ENCODE measurements at regions not wholly inside any gene's neighbourhood (a gene's known extent, or its start where the extent isn't known, plus 50 kb on each side); places are given as distances from the start of the nearest gene placed in this dataset.
"Not testable (repeated sequence)": the region's sequence is repeated elsewhere in the genome, so short reads cannot be mapped to it uniquely, and the experiment has no call there.

DNA sequence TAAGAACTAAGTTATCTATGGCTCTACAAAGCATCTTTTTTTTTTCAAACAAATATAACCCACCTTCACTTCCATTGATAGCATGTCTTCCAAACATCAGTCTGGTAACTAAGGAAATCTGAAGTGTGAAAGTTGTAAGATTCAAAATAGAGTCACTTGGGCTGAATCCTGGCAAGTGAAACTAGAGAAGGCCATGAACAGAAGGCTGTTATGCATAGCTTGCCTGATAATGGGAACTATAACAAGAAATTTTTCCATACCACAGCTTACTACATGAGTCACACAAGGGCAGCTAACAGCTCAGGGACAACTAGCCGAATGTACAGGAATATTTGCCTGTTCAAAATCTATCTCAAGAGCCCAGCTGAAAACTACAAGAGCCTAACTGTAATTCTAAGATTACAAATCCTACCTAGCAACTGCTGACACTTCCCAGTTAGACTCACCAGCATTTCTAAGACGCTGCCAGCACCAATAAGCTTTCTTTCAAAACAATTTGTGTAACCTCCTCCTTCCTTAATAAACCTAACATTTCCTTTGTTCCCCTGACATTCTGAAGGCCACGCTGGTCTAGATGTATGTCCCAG lies 1066.5 kb downstream of the PLOD2 start:
- no peak for DNase-seq

DNA sequence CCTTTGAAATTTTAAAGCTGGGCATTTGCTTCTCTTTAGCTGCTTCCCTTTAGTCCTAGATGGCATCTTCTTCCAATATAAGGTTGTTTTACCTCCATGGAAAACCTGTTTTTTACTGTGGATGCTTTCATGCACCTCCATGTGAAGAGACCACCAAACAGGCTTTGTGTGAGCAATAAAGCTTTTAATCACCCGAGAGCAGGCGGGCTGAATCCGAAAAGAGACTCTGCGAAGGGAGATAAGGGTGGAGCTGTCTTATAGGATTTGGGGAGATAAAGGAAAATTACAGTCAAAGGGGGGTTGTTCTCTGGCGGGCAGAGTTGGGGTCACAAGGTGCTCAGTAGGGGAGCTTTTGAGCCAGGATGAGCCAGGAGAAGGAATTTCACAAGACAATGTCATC lies 1049.8 kb downstream of the PLOD2 start:
- DNase-seq: not testable (repeated sequence)

DNA sequence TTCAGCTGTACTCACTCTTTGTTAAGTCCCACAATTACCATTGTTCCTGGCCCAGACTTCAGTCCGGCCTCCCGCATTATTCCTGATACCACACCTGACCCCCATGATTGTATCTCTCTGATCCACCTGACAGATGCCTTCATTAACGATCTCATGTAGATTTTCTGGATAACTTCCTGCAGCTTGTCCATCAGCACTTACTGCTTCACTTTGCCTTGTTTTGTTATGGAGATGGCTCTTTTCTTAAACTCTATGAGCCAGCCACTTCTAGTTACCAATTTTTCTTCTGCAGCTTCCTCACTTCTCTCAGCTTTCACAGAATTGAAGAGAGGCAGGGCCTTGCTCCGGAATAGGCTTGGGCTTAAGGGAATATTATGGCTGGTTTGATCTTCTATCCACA lies 1044.2 kb downstream of the PLOD2 start:
- no peak for DNase-seq

DNA sequence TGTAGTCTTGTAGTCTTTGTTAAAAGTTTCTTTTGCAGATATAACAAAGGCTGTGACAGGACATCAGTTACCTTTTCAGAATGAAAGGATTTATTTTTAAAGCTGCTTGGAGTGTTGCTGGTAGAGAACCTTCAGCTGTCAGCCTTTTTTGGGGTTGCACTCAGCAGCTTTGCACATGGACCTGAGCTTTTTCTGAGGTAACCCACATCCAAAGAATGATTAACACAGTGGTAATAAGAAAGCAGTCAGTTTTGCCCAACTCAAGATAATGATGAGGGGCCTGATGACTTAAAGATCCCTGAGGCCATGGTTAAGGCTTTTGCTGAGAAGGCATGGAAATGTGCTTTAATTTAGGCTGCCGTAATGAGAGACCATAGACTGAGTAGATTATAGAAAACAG lies 1042.7 kb downstream of the PLOD2 start:
- DNase-seq: no peak

DNA sequence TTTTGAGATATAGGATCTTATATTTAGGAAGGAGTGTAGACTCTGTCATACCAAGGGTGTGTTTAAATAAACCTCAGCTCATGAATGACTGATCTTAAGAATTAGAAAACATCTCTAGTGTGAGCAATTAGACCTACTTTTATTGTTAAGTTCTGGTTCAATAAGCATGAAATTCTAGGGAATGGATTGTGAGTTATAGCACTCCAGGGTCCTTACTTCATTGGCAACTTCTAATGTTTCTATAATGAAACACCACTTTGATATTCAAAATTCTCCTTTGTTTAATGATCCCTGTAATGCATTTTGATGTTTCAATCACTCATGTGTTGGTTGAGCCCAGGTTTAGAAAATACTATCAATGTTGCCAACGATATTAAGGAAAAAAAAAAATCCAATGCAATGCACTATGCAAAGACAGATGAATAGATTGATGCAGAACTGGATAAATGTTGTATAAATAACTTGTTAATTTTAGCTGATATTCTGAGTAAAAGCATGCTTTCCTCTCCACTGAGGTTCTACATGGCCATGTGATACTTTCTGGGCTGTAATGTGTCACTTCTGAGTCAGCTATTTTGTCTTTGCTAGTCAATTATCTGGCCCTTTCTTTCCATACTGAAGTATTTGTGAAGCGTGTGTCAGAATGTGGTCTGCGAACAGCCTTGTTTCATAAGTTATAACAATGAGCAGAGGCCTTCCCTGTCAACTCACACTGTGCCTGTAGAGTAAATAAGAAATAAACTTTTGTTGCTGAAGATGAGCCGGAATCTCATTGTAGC lies 1035.9 kb downstream of the PLOD2 start:
- DNase-seq: no peak

DNA sequence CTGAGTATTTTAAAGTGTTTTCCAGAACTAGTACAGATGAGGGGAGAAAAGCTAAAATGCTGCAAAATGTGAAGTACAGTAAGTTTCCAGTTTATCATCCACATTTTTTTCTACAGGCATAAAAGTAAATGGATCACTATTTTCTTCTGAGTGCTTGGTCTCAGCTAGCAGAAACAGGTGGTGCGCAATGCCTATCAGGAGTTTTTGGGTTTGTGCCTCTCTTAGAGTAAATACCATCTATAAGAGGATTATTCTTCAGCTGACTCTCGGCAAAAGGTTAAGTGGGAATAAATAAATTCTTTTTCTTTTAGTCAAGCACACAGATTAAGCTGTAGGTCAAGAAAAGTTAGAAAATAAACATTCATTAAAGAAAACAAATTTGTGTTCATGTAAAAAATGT lies 1027.7 kb downstream of the PLOD2 start:
- no peak for DNase-seq

DNA sequence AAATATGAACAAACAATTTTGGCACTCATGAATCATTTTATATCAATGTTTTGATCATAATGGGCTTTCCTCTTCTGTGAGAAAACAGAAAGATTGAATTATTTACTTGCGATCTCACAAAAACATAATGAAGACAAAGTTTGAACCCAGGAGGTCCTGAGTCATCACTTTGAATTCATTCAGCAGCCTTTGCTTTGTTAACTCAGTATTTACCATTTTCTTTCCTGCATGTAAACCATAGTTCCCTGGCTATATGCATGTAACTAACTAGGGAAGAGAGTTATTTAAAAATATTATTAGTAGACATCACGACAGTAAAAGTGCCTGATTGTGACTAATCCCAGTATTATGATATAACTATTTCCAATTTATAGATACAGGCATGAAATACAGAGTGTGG lies 1026.2 kb downstream of the PLOD2 start:
- DNase-seq: no peak

DNA sequence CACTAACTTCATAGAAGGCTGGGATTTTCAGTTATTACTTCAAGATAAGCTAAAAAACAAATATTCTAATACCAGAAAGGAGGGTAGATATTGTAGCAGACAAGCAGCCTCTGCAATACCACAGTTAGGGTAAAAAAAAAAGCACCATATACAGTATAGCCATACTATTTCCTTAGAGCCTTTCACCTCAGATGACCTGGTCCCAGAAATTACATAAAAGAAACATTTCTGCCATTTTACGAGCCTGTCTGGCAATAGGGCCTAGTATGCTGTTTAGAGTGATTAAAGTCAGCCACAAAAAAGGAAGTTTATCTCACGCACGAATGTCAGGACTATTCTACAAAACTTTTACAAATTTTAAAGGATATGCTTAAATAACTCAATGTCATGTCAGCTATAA lies 1016.6 kb downstream of the PLOD2 start:
- no peak for DNase-seq

DNA sequence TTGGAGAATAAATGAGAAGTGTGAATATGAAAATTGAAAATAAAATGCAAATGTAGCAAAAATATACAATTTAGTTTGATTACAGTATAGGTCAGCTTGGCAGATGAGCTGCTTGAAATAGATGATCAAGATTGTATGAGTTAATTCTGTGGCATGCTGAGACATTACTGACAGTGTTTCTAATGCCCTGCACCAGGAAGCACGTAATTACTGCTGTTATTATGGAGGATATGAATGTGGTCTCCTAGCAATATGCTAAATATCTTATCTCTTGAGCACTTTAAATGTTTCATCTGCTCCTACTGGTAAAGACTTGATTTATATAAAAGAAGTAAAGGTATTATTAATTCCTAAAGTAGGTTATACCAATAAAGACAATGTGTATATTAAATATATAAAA lies 1015.5 kb downstream of the PLOD2 start:
- no peak for DNase-seq

DNA sequence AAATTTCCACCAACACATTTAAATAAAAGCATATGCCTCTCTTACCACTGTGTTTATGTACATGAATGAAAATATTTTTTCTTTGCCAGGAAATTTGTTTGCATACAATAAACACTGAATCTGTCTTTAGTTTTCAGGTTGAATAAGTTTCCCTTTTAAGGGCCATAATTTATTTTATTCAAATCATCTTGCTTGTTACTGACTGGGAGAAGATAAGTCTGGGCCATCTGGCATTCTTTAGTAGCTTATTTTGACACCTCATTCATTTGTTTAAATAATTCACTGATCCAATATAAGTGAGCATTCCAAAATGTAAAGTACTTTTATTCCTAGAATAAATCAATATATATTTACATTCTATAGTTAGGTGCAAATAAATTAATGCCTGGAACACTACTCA lies 1001.3 kb downstream of the PLOD2 start:
- DNase-seq: peak; percentile 66

DNA sequence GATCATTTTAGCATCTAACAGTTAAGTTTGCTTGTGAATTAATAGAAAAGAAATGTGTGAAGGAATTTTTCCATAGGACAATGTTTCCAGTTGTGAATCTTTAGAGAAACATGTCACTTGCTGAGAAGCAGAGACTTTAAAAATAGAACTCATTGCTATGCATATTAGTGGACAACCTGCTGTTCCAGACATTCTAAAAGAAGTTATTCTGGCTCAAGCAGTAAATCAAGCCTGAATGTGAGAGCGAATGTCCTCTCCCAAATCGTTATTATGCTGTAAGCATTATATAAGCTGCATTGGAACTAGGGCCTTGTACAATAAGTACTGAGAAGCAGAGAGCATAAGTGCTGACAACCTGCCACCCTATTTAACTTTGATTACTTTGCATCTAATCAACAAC lies 990.9 kb downstream of the PLOD2 start:
- no peak for DNase-seq

DNA sequence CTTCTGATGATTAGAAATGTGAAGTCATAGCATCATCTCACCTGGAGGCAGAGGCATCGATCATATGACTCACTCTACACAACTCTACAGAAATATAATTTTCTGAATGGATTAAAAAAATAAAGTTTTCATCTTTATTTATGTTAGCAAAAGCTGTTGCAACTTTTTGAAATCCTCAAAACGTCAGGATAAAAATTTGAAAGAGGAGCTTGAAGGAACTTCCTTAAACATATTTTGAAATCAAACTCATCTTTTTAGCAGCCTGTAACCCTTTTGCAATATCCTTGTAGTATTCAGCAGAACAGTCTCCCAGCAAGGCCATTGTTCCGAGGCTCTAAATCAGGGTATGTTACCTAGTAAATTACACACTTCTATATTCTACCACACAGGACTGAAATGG lies 985.4 kb downstream of the PLOD2 start:
- no peak for DNase-seq

DNA sequence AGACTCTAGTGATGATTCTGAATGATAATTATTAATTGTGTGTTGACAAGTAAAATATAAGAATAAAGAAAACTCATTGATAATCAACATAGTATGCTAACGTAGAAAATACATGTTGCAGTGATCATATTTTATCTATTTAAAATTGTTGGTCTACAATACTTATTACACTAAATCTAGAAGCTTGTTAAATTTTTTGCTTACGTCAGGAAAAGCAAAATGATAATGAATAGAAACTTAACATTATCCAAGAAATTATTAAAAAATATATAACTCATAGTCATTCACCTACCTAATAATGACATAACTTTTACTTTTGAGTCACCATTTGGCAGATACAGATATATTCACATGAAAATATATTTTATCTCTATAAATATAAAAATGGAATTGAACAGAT lies 984.1 kb downstream of the PLOD2 start:
- no peak for DNase-seq

DNA sequence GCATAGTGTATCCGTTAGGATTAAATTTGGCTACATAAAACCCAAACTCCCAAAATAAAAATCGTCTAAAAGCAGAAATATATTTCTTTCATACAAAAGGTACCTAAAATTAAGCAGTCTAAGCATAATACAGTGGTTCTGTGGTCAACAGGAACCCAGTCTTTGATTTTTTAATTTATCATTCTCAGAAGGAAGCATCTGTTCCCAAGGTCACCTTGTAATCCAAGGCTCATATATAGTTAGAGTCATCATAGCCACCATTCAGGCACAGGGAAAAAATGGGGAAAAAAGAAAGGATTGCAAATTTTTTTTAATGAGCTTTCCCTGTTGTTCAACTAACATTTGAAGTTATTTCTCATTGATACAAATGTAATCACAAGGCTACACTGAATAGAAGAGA lies 983.2 kb downstream of the PLOD2 start:
- DNase-seq: no peak

DNA sequence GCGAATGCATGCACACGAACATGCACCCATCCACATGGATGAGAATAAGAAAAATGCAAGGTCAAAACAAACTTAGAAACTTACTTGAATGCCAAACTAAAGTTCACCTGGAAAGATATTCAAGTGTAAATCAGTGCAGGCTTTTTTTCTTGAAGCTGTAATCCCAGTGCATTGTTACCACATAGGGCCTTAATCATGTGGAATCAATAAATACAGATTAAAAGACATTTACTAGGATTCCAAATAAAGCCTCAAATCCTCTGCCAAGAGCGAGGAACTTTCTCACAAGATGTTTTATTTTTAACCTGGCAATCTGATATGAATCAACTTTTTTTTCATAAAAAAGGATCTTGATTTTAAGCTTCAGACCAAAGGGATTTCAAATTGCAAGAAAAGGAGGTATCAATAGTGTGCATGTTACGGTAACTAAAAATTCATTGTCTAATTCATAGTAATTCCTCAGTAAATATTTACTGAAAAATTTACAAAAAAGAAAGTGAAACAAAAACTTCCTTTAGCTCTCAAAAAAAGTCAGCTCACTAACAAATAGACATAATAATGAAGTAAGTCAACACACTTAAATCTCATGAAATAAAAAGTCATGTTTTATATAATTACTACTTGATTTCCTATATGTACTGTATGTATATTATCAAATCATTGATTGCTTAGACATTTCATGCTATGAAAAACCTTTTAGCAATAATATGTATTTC lies 978.6 kb downstream of the PLOD2 start:
- DNase-seq: no peak

DNA sequence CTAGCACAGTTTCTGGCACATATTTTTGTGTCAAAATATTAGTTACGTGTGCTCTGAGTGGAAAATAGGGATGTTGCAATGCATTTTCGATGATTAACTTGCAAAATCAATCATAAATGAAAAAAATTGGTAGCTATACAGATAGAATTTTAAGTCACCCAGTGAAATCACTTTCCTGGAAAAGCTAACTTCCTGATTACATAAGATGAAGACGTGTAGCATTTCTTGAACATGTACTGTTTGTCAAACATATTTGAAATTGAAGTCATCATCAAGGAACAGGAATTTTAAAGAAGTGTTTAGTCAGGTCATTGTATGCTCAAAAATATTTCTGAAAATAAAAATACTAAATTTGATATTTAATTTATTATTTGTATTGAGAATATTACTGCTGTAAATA lies 977.7 kb downstream of the PLOD2 start:
- no peak for DNase-seq

DNA sequence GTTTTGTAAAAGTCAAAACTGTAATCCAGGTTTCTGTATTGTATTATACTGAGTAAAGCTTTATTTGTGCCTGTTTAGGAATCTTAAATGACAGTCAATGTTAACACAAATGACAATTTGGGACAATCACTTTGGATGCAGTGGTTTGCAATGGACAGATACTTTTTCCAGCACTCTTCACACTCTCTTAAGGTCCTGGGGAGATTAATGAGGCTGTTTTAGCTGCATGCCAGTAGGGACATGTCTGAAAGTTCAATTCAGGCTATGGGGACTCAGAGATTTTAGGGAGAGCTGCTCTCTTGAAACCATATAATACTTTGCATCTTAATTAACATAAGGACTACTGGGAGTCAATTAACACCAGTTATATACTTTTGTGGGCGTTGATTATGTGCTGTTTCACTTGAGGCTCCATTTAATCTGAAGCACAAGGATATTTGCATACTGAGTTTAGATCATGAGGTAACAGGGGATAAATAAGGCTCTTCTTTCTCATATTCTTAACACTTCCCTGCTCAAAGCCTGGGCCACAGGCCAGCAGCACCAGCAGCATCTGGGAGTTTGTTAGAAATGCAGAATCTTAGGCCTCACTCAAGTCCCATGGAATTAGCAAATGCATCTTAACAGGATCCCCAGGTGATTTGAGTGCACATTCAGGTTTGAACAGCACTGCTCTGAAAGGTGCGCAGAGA lies 972.8 kb downstream of the PLOD2 start:
- peak; percentile 24 for DNase-seq

DNA sequence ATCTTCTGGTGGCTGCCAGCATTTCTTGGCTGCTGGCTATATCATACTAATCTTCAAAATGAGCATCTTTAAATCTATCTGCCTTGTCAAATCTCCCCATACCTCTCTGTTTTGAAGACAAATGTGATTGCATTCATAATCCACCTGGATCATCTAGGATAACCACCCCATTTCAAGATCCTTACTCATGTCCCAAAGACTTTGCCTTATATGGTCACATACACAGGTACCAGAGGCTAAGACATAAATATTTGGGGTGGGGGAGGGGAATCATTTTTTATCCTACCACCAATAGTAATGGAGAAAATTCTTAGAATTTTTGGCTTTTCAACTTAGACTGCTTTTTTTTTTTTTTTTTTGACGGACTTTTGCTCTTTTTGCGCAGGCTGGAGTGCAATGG lies 970.8 kb downstream of the PLOD2 start:
- DNase-seq: no peak

DNA sequence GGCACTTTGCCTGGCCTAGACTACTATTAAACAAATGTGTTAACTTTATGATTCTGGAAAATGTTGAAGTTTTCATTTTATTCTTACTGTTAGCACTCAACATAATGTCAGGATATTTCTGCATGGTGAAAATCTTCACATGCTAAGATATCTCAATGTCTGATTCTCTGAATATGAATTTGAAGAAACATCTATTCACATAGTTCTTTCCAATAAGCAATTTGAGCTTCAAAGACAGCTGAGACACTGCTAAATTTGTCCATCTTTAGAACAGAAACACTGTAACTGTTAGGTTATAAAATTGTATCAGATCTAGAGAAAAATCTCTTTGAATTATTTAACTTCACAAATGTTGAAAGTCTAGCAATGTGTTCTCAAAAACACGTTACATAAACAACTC lies 970.2 kb downstream of the PLOD2 start:
- no peak for DNase-seq

DNA sequence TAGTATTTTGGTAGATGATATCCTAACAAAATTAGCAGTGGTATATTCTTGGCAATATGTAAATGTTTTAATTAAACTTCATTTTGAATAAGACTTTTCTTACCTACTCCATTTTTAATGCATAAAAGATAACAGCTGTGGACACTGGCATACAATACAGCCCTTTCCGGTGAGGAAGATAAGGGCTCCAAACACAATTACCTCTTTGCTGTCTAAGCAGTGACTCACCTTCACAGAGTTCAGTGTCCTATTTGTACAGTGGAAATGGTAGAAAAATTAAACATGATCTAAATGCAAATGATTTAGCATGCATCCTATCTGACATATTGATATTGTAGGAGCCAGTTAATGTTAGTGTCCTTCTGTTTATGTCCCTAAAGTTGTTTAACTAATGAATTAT lies 969.4 kb downstream of the PLOD2 start:
- no peak for DNase-seq

DNA sequence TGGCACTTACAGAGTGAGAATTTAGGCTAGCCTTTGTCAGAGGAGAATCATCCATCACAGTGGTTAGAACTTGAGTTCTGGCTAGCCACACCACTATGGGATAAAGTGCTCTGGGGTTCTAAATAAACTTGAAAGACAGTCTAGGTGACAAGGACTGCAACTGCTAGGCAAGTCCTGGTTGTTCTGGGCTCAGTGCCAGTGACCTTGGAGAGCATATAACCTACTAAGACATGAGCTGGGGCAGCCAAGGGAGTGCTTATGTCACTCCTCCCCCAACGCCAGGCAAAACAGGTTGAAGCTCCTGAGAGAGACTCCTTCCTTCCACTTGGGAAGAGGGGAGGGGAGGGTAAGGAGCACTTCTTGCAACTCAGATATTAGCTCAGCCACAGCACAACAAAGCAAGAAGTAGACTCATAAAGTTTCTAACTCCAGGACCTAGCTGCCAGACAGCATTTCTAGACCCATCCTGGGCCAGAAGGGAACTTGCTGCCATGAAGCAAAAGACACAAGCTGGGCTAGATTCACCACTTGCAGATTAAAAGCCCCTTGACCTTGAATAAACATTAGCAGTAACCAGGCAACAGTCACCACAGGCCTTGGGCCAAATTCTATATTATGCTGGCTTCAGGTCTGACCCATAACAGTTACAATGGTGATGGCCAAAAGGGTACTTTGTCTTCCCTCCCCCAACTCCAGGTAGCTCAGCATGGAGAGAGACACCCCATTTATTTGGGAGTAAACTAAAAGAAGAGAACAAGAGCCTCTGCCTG lies 963.7 kb downstream of the PLOD2 start:
- no peak for DNase-seq

DNA sequence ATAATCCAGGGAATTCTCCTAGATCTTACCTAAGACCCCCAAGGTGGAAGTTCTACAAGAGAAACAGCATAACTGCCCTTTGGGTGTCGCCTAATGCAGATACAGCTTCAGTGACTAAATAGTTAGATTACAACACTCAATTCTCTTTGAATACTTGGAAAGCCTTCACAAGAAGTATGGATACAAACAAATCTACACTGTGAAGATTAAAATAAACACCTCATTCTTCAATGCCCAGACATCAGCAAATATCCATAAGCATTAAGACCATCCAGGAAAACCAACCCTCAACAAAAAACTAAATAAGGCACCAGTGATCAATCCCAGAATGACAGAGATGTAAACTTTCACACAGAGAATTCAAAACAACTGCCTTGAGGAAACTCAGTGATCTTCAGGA lies 963.2 kb downstream of the PLOD2 start:
- DNase-seq: no peak

DNA sequence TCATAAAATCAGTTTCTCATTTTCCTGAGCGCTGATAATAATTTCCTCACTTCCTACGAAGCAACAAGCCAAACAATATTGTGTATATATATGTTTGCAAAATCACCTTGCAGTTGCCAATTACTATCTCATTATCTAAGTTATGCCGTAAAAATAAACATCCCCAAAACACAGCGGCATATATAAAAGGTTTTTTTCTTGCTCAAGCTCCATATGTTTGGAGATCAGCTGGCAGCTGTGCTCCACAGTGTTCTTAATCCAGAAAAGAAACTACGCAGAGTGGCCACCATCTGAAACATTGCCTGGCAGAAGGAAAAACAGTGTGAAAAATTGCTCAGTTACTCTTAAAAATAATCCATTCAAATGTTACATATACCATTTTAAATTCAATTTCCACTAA lies 951.4 kb downstream of the PLOD2 start:
- no peak for DNase-seq
